ENCODE measurements at regions not wholly inside any gene's neighbourhood (a gene's known extent, or its start where the extent isn't known, plus 50 kb on each side); places are given as distances from the start of the nearest gene placed in this dataset.
A peak's percentile ranks its signal among the peaks of the same experiment; 100 is the strongest.
"Not testable (repeated sequence)": the region's sequence is repeated elsewhere in the genome, so short reads cannot be mapped to it uniquely, and the experiment has no call there.

- no peak for DNase-seq (ENCODE audit: low read depth in 2 of 2)
These were observed 97.3 kb upstream of the GOT2 start for GRCh38 chr16:58831386-58831785.

DNA sequence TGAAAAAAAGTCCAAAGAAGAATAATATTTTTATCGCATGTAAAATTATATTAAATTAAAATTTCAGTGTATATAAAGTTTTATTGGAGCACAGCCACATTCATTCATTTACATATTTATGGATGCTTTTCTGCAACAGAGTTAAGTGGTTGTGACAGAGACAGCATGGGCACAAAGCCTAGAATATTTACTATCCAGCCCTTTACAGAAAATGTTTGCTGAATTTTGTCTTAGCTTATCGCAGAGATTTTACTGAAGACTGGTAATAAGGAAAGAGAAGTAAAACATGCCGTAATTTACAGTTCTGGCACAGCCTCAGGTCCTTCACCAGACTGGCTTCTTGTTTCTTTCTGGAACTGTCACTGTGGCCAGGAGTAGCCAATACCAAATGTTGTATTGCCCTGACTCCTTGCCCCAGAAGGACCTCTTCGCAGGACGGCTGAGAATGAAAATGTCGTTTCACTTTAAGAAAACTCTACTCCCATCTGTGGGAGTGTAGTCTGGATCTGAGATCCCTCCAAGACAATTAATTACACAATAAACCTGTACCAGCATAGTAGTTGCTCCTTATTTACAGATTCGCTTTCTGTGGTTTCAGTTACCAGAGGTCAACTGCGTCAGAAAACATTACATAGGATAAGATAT is 94.9 kb upstream of the GOT2 start:
- no peak for DNase-seq (ENCODE audit: low read depth in 2 of 2)

DNA sequence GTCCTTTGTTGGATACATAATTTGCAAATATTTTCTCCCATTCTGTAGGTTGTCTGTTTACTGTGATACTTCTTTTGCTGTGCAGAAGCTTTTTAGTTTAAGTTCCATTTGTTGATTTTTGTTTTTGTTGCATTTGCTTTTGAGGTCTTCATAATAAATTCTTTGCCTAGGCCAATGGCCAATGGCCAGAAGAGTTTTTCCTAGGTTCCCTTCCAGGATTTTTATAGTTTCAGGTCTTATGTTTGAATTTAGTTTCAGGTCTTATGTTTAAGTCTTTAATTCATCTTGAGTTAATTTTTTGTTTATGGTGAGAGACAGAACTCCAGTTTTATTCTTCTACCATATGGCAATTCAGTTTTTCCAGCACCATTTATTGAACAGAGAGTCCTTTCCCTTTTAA is 90.1 kb upstream of the GOT2 start:
- no peak for DNase-seq (ENCODE audit: low read depth in 2 of 2)

- no peak for DNase-seq (ENCODE audit: low read depth in 2 of 2)
These were observed 87.8 kb upstream of the GOT2 start for GRCh38 chr16:58821886-58822285.

DNA sequence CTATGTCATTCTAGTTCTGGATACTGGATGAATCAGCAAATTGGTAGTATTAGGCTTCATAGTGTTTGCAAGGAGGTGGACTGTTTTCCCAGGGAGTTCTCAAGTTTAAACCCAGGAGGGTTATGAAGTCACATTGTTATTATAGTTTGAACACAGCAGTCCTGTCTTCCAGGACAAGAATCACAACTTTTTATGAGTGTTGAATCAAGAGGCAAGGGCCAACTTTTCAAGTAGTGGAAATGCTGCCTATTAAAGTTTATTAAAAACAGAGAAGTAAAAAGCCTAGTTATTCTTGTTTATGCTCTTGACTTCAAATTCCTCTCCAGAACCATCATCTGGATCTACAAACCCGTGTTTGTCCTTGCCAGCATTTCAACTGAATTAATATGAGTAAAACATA is 86.3 kb upstream of the GOT2 start:
- no peak for DNase-seq (ENCODE audit: low read depth in 2 of 2)

DNA sequence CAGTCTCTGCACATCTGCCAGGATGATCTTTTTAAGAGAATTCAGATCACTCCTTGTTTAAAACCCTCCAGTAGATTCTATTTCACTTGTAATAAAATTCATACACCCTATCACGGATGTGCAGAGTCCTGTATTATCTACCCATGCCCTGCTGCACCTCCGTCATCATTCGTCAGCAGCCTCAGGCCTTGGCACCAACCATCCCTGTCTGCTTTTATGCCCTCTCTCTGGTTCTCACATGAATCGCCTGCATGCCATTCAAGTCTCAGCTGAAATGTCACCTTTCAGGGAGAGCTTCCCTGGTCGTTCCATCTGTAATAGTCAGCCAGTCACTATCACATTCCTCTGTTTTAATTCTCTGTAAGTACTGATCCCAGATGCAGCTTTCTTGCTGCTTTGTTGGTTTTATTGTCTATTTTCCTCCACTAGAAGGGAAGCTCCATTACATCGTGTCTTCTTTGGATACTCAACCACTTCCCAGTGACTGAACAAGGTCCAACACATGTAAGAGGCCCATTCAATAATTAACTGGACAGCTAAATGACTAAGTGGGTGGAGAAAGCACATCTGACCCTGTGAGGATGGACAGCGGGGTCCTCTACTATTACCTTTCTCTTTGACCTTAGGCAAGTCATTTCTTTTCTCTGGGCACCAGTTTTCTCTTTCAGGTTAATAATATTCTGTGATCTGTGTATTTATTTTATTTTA is 81.2 kb upstream of the GOT2 start:
- DNase-seq (ENCODE audit: low read depth in 2 of 2) = no peak

DNA sequence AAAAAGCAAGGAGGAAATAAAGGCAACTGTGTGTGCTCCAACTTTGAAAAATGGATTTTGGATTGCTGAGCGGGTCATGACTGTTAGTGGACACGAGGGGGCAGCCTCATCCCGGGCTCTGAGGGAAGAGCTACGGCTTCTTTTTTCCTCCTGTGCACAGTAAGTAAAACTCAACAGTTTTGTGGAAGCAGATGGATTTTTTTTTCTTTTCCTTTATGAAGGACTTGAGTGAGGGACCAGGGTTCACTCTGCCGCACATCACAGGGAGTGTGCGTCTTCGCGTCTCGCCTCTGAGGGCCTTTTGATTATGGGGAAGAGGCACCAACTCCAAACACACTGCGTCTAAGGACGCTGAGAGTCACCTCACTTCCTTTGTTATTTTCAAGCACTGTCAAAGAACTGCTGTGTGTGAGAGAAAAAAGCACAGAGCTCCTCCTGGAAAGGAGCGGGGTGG is 80.3 kb upstream of the GOT2 start:
- peak in 1 of 2 donors; percentile 24 for DNase-seq (ENCODE audit: low read depth in 2 of 2)

DNA sequence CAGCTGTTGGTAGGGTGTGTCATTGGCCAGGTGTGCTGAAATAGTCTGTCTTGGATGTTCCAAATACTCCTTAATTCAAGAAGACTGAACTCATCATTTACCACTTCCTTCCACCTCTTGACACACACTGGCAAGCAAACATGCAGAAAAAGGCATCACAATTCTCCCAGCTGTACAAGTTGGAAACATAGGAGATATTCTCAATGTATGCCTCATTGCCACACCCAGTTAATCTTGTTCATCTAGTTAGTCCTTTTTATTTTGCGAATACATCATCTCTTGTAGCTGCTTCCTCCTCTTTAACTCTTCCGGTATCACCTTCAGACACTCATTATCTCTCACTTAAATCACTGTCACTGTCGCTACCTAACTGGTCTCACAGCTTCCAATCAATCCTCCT is 75.1 kb upstream of the GOT2 start:
- DNase-seq (ENCODE audit: low read depth in 2 of 2) = no peak

DNA sequence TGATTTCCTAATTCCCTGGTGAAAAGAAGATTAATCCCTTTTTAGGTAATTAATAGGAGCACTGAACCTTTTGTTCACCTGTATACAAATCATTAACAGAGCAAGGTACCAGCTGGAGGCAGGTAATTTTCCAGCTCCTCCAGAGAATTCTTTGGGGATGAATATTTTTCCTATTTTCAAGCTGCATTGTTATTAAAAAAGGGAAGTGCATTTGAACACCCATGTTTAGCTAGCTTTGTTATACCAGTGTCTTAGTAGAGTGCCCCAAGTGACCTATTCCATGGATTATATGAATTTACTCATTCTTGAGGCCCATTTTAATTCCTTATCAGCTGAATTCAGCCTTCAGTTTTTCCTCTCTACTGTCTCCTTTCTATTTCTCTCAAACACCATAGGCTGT is 73.2 kb upstream of the GOT2 start:
- no peak for DNase-seq (ENCODE audit: low read depth in 2 of 2)

GRCh38 chr16:58801838-58802237 is 67.7 kb upstream of the GOT2 start:
- no peak for DNase-seq (ENCODE audit: low read depth in 2 of 2)

- DNase-seq (ENCODE audit: low read depth in 2 of 2) = no peak
These were observed 63.2 kb upstream of the GOT2 start for GRCh38 chr16:58797137-58797801.

- no peak for DNase-seq (ENCODE audit: low read depth in 2 of 2)
These were observed 59.2 kb upstream of the GOT2 start for GRCh38 chr16:58793366-58793765.

GRCh38 chr16:58792188-58792587 is 58.1 kb upstream of the GOT2 start:
- no peak for DNase-seq (ENCODE audit: low read depth in 2 of 2)

DNA sequence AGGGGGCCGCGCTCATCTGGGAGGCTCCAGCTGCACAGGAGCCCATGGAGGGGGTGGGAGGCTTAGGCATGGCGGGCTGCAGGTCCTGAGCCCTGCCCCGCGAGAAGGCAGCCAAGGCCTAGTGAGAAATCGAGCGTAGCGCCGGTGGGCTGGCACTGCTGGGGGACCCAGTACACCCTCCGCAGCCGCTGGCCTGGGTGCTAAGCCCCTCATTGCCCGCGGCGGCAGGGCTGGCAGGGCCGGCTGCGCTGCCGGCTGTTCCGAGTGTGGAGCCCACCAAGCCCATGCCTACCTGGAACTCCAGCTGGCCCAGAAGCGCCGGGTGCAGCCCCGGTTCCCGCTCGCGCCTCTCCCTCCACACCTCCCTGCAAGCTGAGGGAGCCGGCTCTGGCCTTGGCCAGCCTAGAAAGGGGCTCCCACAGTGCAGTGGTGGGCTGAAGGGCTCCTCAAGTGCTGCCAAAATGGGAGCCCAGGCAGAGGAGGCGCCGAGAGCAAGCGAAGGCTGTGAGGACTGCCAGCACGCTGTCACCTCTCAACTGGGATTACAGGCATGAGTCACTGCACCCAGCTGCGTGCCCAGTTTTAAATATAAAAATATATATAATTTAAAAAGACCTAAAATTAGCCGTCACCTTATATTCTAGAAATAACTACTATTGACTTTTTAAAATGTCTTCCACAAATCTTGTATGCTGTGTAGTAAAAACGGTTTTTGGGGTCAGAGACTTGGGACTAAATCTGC is 56.9 kb upstream of the GOT2 start:
- DNase-seq (ENCODE audit: low read depth in 2 of 2) = not testable (repeated sequence)

DNA sequence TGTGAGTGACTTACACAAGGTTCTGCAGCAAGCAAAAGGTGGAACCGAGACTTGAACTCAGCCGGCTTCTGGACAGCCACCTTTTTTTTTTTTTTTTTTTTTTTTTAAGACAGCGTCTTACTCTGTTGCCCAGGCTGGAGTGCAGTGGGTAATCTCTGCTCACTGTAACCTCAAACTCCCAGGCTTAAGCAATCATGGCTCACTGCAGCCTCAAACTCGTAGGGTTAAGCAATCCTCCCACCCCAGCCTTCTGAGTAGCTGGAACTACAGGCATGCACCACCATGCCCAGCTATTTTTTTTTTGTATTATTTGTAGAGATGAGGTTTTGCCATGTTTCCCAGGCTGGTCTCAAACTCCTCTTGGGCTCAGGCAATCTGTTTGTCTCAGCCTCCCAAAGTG is 55.2 kb upstream of the GOT2 start:
- no peak for DNase-seq (ENCODE audit: low read depth in 2 of 2)

Data from stimulated activated CD4-positive, alpha-beta T cell treated with anti-CD3 and anti-CD28 coated beads, Interleukin-1b, Interleukin-23, amount 100 ng/mL, for 1 hour (primary cell).